ENCODE measurements at regions not wholly inside any gene's neighbourhood (a gene's known extent, or its start where the extent isn't known, plus 50 kb on each side); places are given as distances from the start of the nearest gene placed in this dataset.

DNA sequence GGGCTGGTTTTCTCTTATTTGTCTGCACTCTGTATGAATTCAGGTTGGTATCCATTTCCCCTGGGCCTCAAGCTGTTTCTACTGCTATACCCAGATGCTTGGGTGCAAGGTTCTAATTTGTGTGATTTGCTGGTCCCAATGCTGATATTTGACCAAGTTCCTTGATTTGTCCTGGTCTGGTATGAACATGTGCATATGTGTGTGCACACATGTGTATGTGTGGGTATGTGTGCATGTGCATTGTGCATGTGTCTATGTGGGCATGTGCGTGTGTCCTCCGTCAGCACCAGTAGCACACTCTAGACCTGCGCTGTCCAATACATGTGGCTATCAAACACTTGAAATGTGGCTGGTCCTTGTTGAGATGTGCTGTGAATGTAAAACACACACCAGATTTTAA, 102.4 kb upstream of the TSPAN2 start:
- no peak for TF ChIP-seq POLR2A (IDR thresholded peaks at IDR 0.05)
- TF ChIP-seq, protein P1, sequence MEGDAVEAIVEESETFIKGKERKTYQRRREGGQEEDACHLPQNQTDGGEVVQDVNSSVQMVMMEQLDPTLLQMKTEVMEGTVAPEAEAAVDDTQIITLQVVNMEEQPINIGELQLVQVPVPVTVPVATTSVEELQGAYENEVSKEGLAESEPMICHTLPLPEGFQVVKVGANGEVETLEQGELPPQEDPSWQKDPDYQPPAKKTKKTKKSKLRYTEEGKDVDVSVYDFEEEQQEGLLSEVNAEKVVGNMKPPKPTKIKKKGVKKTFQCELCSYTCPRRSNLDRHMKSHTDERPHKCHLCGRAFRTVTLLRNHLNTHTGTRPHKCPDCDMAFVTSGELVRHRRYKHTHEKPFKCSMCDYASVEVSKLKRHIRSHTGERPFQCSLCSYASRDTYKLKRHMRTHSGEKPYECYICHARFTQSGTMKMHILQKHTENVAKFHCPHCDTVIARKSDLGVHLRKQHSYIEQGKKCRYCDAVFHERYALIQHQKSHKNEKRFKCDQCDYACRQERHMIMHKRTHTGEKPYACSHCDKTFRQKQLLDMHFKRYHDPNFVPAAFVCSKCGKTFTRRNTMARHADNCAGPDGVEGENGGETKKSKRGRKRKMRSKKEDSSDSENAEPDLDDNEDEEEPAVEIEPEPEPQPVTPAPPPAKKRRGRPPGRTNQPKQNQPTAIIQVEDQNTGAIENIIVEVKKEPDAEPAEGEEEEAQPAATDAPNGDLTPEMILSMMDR (IDR thresholded peaks at IDR 0.05), result no peak

Data from esophagus squamous epithelium (tissue), 4 donors.